Breast epithelium (tissue), 3 donors: ENCODE measurements at regions not wholly inside any gene's neighbourhood (a gene's known extent, or its start where the extent isn't known, plus 50 kb on each side); places are given as distances from the start of the nearest gene placed in this dataset.

Experiments
- CTCF ChIP-seq, 3 donors: fragments of 450-650 bp; IDR thresholded peaks; one replicate each; pipeline ENCODE4 v1.5.1; 2016 to 2017; ENCODE audit warnings: antibody characterized with exemption in 3 of 3, mild to moderate bottlenecking in 3 of 3, moderate library complexity in 3 of 3
- POLR2A ChIP-seq: fragments of 450-650 bp; IDR thresholded peaks from one replicate; pipeline ENCODE4 v1.6.1; 2016; ENCODE audit warnings: antibody characterized with exemption, mild to moderate bottlenecking, moderate library complexity

DNA sequence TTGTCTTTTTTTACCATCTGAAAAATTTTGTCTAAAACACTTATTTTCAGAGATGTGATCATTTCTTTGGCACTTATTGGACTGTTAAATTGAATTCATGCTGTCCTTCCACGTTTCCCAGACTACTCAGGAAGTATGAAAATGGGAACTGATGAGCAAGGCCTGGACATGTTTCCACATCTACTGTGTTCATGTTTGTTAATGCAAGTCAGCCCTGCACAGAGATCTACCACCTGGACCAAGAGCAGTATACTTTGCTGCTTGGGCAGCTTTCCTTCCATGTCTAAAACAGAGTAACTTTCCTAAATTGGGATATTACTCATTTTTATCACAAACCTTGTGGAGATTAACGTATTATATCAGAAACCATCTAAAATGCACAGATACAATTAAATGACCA lies 687.4 kb downstream of the DIAPH3 start:
- TF ChIP-seq CTCF (IDR thresholded peaks at IDR 0.05) (no peak), POLR2A (no peak)
